ENCODE measurements at regions not wholly inside any gene's neighbourhood (a gene's known extent, or its start where the extent isn't known, plus 50 kb on each side); places are given as distances from the start of the nearest gene placed in this dataset.
"Not testable (repeated sequence)": the region's sequence is repeated elsewhere in the genome, so short reads cannot be mapped to it uniquely, and the experiment has no call there.

DNA sequence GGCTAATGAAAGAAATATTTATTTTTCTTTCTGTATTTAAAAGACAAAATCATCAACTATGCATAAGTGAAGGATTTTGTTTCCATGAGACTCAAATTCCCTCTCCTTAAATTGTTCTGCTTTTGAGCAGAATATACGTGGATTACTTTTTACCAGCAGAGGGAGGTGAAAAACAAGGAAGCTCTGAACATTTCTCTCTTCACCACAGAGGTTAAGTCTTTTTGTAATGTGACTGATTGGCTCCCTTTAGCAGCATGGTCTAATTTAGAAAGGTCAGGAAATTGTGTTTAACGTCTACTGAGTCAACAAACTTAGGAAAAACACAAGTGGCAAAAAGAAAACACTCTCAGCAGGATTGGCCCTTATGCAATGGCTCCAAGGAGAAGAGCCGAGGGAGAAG, 55.1 kb upstream of the F9 start:
- in situ Hi-C loops (cut with MboI; ENCODE audit: low pct_unique_long_range_greater_than_20kb, low sequenced_read_pairs, unreplicated experiment) = no loop called here

DNA sequence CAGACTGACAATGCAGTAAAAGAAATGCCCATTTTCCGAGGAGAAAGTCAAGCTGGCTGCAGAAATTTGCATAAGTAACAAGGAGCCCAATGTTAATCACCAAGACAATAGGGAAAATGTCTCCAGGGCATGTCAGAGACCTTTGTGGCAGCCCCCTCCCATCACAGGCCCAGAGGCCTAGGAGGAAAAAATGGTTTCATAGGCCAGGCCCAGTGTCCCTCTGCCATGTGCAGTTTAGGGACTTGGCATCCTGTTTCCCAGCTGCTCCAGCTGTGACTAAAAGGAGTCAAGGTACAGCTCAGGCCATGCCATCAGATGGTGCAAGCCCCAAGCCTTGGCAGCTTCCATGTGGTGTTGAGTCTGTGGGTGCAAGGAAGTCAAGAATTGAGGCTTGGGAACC, 68.6 kb upstream of the F9 start:
- DNase-seq (ENCODE audit: low spot score); in situ Hi-C loops (cut with MboI; ENCODE audit: low pct_unique_long_range_greater_than_20kb, low sequenced_read_pairs, unreplicated experiment): not testable (repeated sequence)

More for the DNA sequence above, 55.1 kb upstream of the F9 start:
- TF ChIP-seq, protein P1, sequence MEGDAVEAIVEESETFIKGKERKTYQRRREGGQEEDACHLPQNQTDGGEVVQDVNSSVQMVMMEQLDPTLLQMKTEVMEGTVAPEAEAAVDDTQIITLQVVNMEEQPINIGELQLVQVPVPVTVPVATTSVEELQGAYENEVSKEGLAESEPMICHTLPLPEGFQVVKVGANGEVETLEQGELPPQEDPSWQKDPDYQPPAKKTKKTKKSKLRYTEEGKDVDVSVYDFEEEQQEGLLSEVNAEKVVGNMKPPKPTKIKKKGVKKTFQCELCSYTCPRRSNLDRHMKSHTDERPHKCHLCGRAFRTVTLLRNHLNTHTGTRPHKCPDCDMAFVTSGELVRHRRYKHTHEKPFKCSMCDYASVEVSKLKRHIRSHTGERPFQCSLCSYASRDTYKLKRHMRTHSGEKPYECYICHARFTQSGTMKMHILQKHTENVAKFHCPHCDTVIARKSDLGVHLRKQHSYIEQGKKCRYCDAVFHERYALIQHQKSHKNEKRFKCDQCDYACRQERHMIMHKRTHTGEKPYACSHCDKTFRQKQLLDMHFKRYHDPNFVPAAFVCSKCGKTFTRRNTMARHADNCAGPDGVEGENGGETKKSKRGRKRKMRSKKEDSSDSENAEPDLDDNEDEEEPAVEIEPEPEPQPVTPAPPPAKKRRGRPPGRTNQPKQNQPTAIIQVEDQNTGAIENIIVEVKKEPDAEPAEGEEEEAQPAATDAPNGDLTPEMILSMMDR (IDR thresholded peaks at IDR 0.05; ENCODE audit: extremely low read depth, insufficient read depth, missing control alignments) = no peak
- no peak for DNase-seq (ENCODE audit: low spot score)

DNA sequence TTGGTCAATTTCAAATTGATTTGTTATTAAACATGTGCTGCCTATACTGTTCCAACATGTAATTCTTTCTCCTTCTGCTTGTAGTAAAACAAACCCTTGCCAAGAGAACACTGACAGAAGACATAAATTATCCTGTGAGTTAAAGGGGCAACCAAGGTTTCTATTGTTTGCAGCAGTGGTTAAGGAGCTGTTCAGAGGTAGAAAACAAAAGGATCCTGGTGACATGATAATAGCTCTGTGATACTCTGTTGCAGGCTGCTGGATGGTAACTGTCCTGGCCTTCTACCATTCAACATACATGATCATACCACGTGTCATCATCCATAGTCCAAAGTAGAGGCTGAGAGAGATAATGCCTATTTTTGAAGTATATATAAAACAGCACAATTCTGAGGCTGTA, 75.8 kb upstream of the F9 start:
- no peak for DNase-seq (ENCODE audit: low spot score)
- in situ Hi-C loops (cut with MboI; ENCODE audit: low pct_unique_long_range_greater_than_20kb, low sequenced_read_pairs, unreplicated experiment) = no loop called here
- TF ChIP-seq, protein P1 (IDR thresholded peaks at IDR 0.05; ENCODE audit: extremely low read depth, insufficient read depth, missing control alignments) = no peak

DNA sequence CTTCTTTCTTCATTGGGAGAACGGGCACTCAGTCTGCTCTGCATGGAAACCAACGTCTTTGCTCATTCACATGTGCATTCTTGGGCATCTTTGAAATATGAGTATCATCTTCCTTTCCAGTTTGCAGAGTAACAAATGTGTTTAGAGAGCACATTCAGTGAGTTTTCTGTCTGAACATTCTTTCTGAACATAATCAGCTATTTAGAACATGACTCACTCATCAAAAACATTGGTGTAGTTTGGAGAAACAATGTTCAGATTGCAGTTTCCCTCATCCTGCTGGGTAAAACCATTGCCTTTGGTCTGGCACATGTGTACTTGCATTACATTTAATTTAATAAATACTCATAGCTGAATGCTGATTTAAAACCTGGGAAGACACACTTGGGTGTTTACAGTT, 81.5 kb upstream of the F9 start:
- DNase-seq (ENCODE audit: low spot score) = no peak
- in situ Hi-C loops (cut with MboI; ENCODE audit: low pct_unique_long_range_greater_than_20kb, low sequenced_read_pairs, unreplicated experiment) = no loop called here
- TF ChIP-seq, protein P1 (IDR thresholded peaks at IDR 0.05; ENCODE audit: extremely low read depth, insufficient read depth, missing control alignments) = no peak

DNA sequence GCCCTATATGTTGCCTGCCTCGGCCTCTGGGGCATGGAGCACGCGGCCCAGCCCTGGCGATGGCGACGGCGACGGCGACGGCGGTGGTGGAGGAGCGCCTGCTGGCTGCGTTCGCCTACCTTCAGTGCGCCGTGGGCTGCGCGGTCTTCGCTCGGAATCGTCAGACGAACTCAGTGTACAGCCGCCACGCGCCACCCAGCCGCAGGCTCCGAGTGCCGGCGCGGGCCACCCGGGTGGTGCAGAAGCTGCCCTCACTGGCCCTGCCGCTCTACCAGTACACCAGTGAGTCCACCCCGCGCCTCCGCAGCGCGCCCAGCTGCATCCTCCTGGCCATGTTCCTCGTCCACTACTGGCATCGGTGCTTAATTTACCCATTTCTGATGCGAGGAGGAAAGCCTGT, 83.7 kb upstream of the F9 start:
- in situ Hi-C loops (cut with MboI; ENCODE audit: low pct_unique_long_range_greater_than_20kb, low sequenced_read_pairs, unreplicated experiment) = no loop called here

DNA sequence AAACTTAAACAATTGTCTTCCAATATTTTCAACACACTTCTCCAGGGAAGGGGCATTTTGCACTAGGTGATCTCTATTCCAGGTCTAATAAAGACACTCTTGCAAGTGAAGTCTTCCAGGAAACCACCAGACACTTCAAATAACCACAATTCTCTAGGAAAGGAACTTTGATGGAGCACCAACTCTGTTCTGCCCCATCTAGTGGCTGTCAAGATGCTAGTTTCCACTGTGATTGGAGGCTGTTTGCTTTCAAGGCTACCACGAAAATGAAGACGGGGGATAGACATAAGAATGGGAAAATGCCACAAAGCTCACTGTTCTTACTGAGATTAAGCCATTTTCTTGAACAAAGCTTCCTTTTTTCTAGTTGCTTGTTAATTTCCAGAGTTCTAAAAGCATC, 100.6 kb upstream of the F9 start:
- DNase-seq (ENCODE audit: low spot score) = no peak
- in situ Hi-C loops (cut with MboI; ENCODE audit: low pct_unique_long_range_greater_than_20kb, low sequenced_read_pairs, unreplicated experiment) = no loop called here
- TF ChIP-seq, protein P1 (IDR thresholded peaks at IDR 0.05; ENCODE audit: extremely low read depth, insufficient read depth, missing control alignments) = no peak

More for the DNA sequence above, 83.7 kb upstream of the F9 start:
- no peak for DNase-seq (ENCODE audit: low spot score)
- TF ChIP-seq, protein P1 (IDR thresholded peaks at IDR 0.05; ENCODE audit: extremely low read depth, insufficient read depth, missing control alignments) = no peak

DNA sequence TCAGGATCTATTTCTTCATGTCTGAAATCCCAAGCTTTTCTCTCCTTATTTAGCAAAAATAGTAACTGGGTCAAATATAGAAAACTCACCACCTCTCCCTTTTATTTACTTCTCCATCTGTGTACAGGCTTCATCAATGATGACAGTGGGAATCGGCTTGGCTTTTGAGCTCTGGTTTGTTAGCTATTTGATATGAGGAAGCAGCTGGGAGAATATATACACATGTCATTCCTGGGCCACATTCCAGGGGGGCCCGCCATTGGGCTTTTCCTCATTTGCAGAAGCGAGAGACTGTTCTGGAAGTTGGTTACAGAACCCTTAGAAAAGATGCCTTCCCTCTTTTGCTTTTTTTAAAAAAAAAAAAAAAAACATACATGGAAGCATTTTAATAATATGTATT, 107.4 kb upstream of the F9 start:
- in situ Hi-C loops (cut with MboI; ENCODE audit: low pct_unique_long_range_greater_than_20kb, low sequenced_read_pairs, unreplicated experiment) = no loop called here
- no peak for DNase-seq (ENCODE audit: low spot score)
- TF ChIP-seq, protein P1 (IDR thresholded peaks at IDR 0.05; ENCODE audit: extremely low read depth, insufficient read depth, missing control alignments) = no peak

DNA sequence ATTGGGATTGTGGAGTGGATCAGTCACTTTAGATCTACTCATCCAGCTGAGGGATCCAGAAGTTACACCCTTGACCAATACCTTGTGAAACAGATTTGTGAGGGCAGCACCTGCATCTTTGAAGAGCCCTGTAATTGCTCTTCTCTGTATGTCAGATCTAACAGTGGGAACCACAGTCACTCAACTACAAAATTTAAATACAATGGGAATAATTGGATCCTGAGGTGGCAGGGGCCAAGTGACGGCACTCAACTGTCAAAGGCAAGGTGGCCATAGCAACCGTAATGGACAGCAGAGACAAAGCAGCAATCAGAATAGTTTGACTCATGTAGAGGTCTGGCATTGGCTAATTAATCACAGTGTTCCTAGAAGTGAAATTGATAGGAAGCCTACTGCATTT, 132.3 kb upstream of the F9 start:
- in situ Hi-C loops (cut with MboI; ENCODE audit: low pct_unique_long_range_greater_than_20kb, low sequenced_read_pairs, unreplicated experiment); DNase-seq (ENCODE audit: low spot score): not testable (repeated sequence)
